H1 (cell line): ENCODE measurements at regions not wholly inside any gene's neighbourhood (a gene's known extent, or its start where the extent isn't known, plus 50 kb on each side); places are given as distances from the start of the nearest gene placed in this dataset.

ENCODE experiments used
- CTCF ChIA-PET: fragments of 300-600 bp; sonication (Branson Sonifier 250); formaldehyde crosslinking; loops from one replicate; lab custom pipeline; 2021; ENCODE audit not compliant: partially characterized antibody; lab: Charles Lee
- POLR2A ChIA-PET: fragments of 300-600 bp; sonication (Branson Sonifier 250); formaldehyde crosslinking; loops from one replicate; lab custom pipeline; 2021; ENCODE audit warnings: inconsistent platforms; ENCODE audit not compliant: partially characterized antibody; lab: Charles Lee
- DNase-seq, 2 experiments: peaks; one replicate each; pipeline versions ENCODE4 v3.0.0 to v3.0.0-alpha.2; 2010 to 2022; ENCODE audit warnings: low spot score in 2 of 2, low read depth in 1 of 2, mixed read lengths in 1 of 2
- FAIRE-seq: peaks from 2 replicates; lab custom pipeline; 2011; peaks lifted over from hg19 to GRCh38; lab: Jason Lieb, UNC
- H2AFZ ChIP-seq: 2 replicates; pipeline ENCODE4 v1.8.1; 2012; ENCODE audit warnings: low read length, inconsistent platforms
- H2AK5ac ChIP-seq: 2 replicates; pipeline ENCODE4 v1.6.1; 2013; ENCODE audit warnings: low read depth, low read length
- H2BK120ac ChIP-seq: replicated peaks from 2 replicates; pipeline ENCODE3; 2013; ENCODE audit warnings: low read depth, low read length, inconsistent platforms
- H2BK12ac ChIP-seq: 2 replicates; pipeline ENCODE4 v1.6.1; 2013; ENCODE audit warnings: low read depth, low read length
- H2BK15ac ChIP-seq: 2 replicates; pipeline ENCODE4 v1.6.1; 2013; ENCODE audit warnings: low read length
- H2BK20ac ChIP-seq: 2 replicates; pipeline ENCODE4 v1.6.1; 2013; ENCODE audit warnings: low read length
- H2BK5ac ChIP-seq: 2 replicates; pipeline ENCODE4 v1.6.1; 2013; ENCODE audit warnings: low read depth, low read length
- H3K14ac ChIP-seq: 2 replicates; pipeline ENCODE4 v1.6.1; 2013; ENCODE audit warnings: inconsistent platforms; ENCODE audit not compliant: insufficient read length
- H3K18ac ChIP-seq: 2 replicates; pipeline ENCODE4 v1.6.1; 2013; ENCODE audit warnings: low read length; ENCODE audit errors: extremely low read depth
- H3K23ac ChIP-seq: 2 replicates; pipeline ENCODE4 v1.6.1; 2013; ENCODE audit warnings: inconsistent platforms; ENCODE audit not compliant: insufficient read length
- H3K23me2 ChIP-seq: 2 replicates; pipeline ENCODE4 v1.6.1; 2013; ENCODE audit warnings: low read depth, low read length
- H3K27ac ChIP-seq: 2 replicates; pipeline ENCODE4 v1.6.1; 2011; ENCODE audit warnings: low read depth, low read length, inconsistent platforms
- H3K27me3 ChIP-seq, 4 experiments: replicated peaks in 1 of 4; 1 replicate in 1 of 4; 2 replicates in 3 of 4; pipeline versions ENCODE4 v1.6.1 to v1.8.1; 2011 to 2013; ENCODE audit warnings: low read length in 3 of 4, mild to moderate bottlenecking in 3 of 4, inconsistent platforms in 2 of 4, mixed read lengths in 2 of 4, moderate library complexity in 1 of 4; ENCODE audit not compliant: control insufficient read depth in 3 of 4, insufficient read depth in 3 of 4; ENCODE audit errors: extremely low read depth in 1 of 4
- H3K36me3 ChIP-seq, 4 experiments: 2 replicates each; pipeline versions ENCODE4 v1.6.1 to v1.8.1; 2011 to 2013; ENCODE audit warnings: mild to moderate bottlenecking in 4 of 4, low read length in 3 of 4, moderate library complexity in 2 of 4, control low read depth in 1 of 4, inconsistent platforms in 1 of 4; ENCODE audit not compliant: insufficient read depth in 4 of 4, control insufficient read depth in 2 of 4
- H3K4ac ChIP-seq: replicated peaks from 2 replicates; pipeline ENCODE3; 2013; ENCODE audit warnings: low read length, low read depth, mixed read lengths, inconsistent platforms; ENCODE audit not compliant: insufficient read length
- H3K4me1 ChIP-seq, 4 experiments: replicated peaks in 1 of 4; 1 replicate in 1 of 4; 2 replicates in 3 of 4; pipeline versions ENCODE4 v1.6.1 to v1.8.1; 2011 to 2013; ENCODE audit warnings: low read length in 3 of 4, inconsistent platforms in 2 of 4, mixed read lengths in 1 of 4; ENCODE audit not compliant: insufficient read depth in 4 of 4, control insufficient read depth in 3 of 4
- H3K4me2 ChIP-seq, 2 experiments: 2 replicates each; pipeline versions ENCODE4 v1.6.1 to v1.8.1; 2011 to 2013; ENCODE audit warnings: low read depth in 2 of 2, low read length in 2 of 2, control low read depth in 1 of 2, inconsistent platforms in 1 of 2, mild to moderate bottlenecking in 1 of 2; ENCODE audit not compliant: insufficient read depth in 1 of 2
- H3K4me3 ChIP-seq, 4 experiments: fragments of 200-600, 300-600 bp in 1 of 4; sonication (generic), shearing (Covaris generic), sonication (Bioruptor Twin) in 1 of 4; 2 replicates each; pipeline versions ENCODE4 v1.5.1 to v1.8.1; 2011 to 2016; ENCODE audit warnings: low read length in 4 of 4, low read depth in 3 of 4, control low read depth in 2 of 4, inconsistent platforms in 2 of 4, mild to moderate bottlenecking in 2 of 4, mixed read lengths in 1 of 4, moderate library complexity in 1 of 4; ENCODE audit not compliant: insufficient read depth in 2 of 4; ENCODE audit errors: extremely low read depth in 1 of 4
- H3K56ac ChIP-seq: replicated peaks from 2 replicates; pipeline ENCODE3; 2013; ENCODE audit warnings: low read depth, mild to moderate bottlenecking, mixed read lengths, low read length, inconsistent platforms; ENCODE audit not compliant: insufficient read length
- H3K79me1 ChIP-seq: 2 replicates; pipeline ENCODE4 v1.6.1; 2013; ENCODE audit warnings: low read depth, low read length, control low read depth
- H3K79me2 ChIP-seq, 2 experiments: 2 replicates each; pipeline versions ENCODE4 v1.6.1 to v1.8.1; 2012 to 2013; ENCODE audit warnings: low read length in 2 of 2, mild to moderate bottlenecking in 2 of 2, inconsistent platforms in 1 of 2; ENCODE audit not compliant: insufficient read depth in 2 of 2, control insufficient read depth in 1 of 2
- H3K9ac ChIP-seq, 4 experiments: replicated peaks in 1 of 4; 1 replicate in 1 of 4; 2 replicates in 3 of 4; pipeline versions ENCODE4 v1.6.1 to v1.8.1; 2011 to 2013; ENCODE audit warnings: low read depth in 3 of 4, low read length in 3 of 4, control low read depth in 2 of 4, mild to moderate bottlenecking in 2 of 4, moderate library complexity in 2 of 4, inconsistent platforms in 1 of 4; ENCODE audit errors: extremely low read depth in 1 of 4
- H3K9me3 ChIP-seq, 2 experiments: 2 replicates each; pipeline versions ENCODE4 v1.6.1 to v1.8.1; 2012 to 2013; ENCODE audit warnings: mild to moderate bottlenecking in 2 of 2, moderate library complexity in 2 of 2, control low read depth in 1 of 2, inconsistent platforms in 1 of 2, low read depth in 1 of 2, low read length in 1 of 2, mixed read lengths in 1 of 2; ENCODE audit not compliant: insufficient read depth in 2 of 2
- H4K20me1 ChIP-seq, 2 experiments: replicated peaks in 1 of 2; 2 replicates each; pipeline versions ENCODE3 to v1.8.1; 2011 to 2013; ENCODE audit warnings: inconsistent platforms in 2 of 2, low read length in 2 of 2, mild to moderate bottlenecking in 1 of 2; ENCODE audit not compliant: insufficient read depth in 2 of 2, control insufficient read depth in 1 of 2
- H4K5ac ChIP-seq: 2 replicates; pipeline ENCODE4 v1.6.1; 2013; ENCODE audit warnings: low read length, low read depth, mixed read lengths, inconsistent platforms; ENCODE audit not compliant: insufficient read length
- H4K8ac ChIP-seq: 2 replicates; pipeline ENCODE4 v1.8.0; 2013; ENCODE audit warnings: mild to moderate bottlenecking, moderate library complexity, low read length, inconsistent platforms; ENCODE audit not compliant: insufficient read depth; ENCODE audit errors: extremely low read depth
- H4K91ac ChIP-seq: replicated peaks from 2 replicates; pipeline ENCODE3; 2013; ENCODE audit warnings: low read length, mixed read lengths, inconsistent platforms; ENCODE audit not compliant: insufficient read length
- BCL11A ChIP-seq, 2 experiments: IDR thresholded peaks; one replicate each; pipeline ENCODE4 v1.6.1; 2011; ENCODE audit warnings: low read depth in 2 of 2, low read length in 2 of 2, mild to moderate bottlenecking in 2 of 2
- CEBPB ChIP-seq: IDR thresholded peaks from 2 replicates; pipeline ENCODE4 v1.6.1; 2012; ENCODE audit warnings: low read depth, low read length
- CTBP2 ChIP-seq: IDR thresholded peaks from 2 replicates; pipeline ENCODE4 v1.7.0; 2011; ENCODE audit warnings: borderline replicate concordance, mild to moderate bottlenecking, moderate library complexity, mixed read lengths, low read length; ENCODE audit not compliant: insufficient read depth, insufficient read length
- EGR1 ChIP-seq: IDR thresholded peaks from 2 replicates; pipeline ENCODE4 v1.6.1; 2011; ENCODE audit warnings: low read depth, low read length, borderline replicate concordance
- GABPA ChIP-seq: IDR thresholded peaks from 2 replicates; pipeline ENCODE4 v1.6.1; 2011; ENCODE audit warnings: mild to moderate bottlenecking, low read length, moderate library complexity, borderline replicate concordance; ENCODE audit not compliant: insufficient read depth
- JUND ChIP-seq: IDR thresholded peaks from 2 replicates; pipeline ENCODE4 v1.6.1; 2011; ENCODE audit warnings: mild to moderate bottlenecking, improper control_type of control experiment, low read length
- POLR2AphosphoS5 ChIP-seq: IDR thresholded peaks from 2 replicates; pipeline ENCODE4 v1.6.1; 2011; ENCODE audit warnings: low read depth, low read length
- POU5F1 ChIP-seq: IDR thresholded peaks from 2 replicates; pipeline ENCODE4 v1.6.1; 2011; ENCODE audit warnings: low read depth, mild to moderate bottlenecking, low read length, moderate library complexity
- RBBP5 ChIP-seq: IDR thresholded peaks from 2 replicates; pipeline ENCODE4 v1.7.1; 2012; ENCODE audit warnings: low read depth, mild to moderate bottlenecking, inconsistent platforms, low read length, moderate library complexity, borderline replicate concordance
- TAF7 ChIP-seq: optimal IDR thresholded peaks from 2 replicates; pipeline ENCODE3; 2011; ENCODE audit warnings: low read depth, mild to moderate bottlenecking, inconsistent platforms, low read length, moderate library complexity, borderline replicate concordance
- TEAD4 ChIP-seq: IDR thresholded peaks from 2 replicates; pipeline ENCODE4 v1.6.1; 2012; ENCODE audit warnings: low read depth, low read length, inconsistent platforms, mixed read lengths
- WGBS, 2 experiments: shearing (Covaris generic) in 1 of 2; methylation state at CpG; one replicate each; pipeline versions ENCODE4 v1.1.6 to v1.1.7; 2013 to 2015; ENCODE audit warnings: low lambda C conversion rate in 2 of 2, mixed read lengths in 2 of 2, inconsistent platforms in 1 of 2, low coverage in 1 of 2, missing lambda C conversion rate in 1 of 2; ENCODE audit not compliant: insufficient replicate concordance in 2 of 2, insufficient coverage in 1 of 2, insufficient read length in 1 of 2; ENCODE audit errors: extremely low coverage in 1 of 2, missing lambda C conversion rate in 1 of 2; 5-methylcytosine and 5-hydroxymethylcytosine counted together
- TF ChIP-seq, protein P1 (sequence below): IDR thresholded peaks from 2 replicates; pipeline ENCODE4 v1.6.1; 2012; ENCODE audit warnings: low read length, inconsistent platforms
- TF ChIP-seq, protein P2 (sequence below): IDR thresholded peaks from 2 replicates; pipeline ENCODE4 v1.6.1; 2011; ENCODE audit warnings: low read depth, mild to moderate bottlenecking, low read length; ENCODE audit not compliant: insufficient read depth

DNA sequence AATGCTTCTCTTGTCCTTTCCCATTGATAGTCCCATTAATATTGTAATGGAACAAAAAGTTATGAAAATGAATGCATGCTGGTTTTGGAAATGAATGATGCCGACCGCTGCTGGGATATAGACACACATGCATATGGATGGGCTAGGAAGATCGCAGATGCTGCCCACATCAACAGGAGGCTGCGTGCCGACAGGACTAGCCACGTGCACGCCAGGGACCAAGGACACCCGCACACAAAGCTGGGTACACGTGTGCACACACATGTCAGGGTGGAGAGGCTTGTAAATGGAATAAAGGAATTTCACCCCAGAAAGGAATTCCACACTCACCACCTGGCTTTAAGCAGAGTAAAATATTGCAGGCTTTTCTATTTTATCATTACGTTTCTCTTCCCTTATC is 153.8 kb upstream of the VASH1 start:
- FAIRE-seq: no peak
- POLR2A ChIA-PET: no interaction called here
- DNase-seq: no peak
- H2AFZ ChIP-seq: no peak overlapping the region
- no peak overlapping the region for H2AK5ac ChIP-seq
- no peak overlapping the region for H2BK120ac ChIP-seq
- H3K27me3 ChIP-seq: no peaks in the 10 kb centered on the region
- no peak overlapping the region for H3K4me3 ChIP-seq
- H3K9ac ChIP-seq: no peak overlapping the region
- peaks cover 0 to 5% (median 2%) of the 10 kb centered on the region in 4 experiments; a peak in 3 of 7 replicates for H3K4me1 ChIP-seq
- H3K14ac ChIP-seq: no peak overlapping the region
- no peaks in the 10 kb centered on the region for H3K79me2 ChIP-seq
- no peaks in the 10 kb centered on the region for H3K79me1 ChIP-seq
- H4K5ac ChIP-seq: no peak overlapping the region
- CTCF ChIA-PET: no interaction called here
- H3K23ac ChIP-seq: no peak overlapping the region
- no peak overlapping the region for H2BK12ac ChIP-seq
- no peaks in the 10 kb centered on the region for H3K36me3 ChIP-seq
- H2BK15ac ChIP-seq: no peak overlapping the region
- no peak overlapping the region for H3K27ac ChIP-seq
- no peak overlapping the region for H4K8ac ChIP-seq
- no peak overlapping the region for H3K18ac ChIP-seq
- no peak overlapping the region for H4K91ac ChIP-seq
- no peak overlapping the region for H2BK20ac ChIP-seq
- peaks cover 2% of the 10 kb centered on the region; the same call in 1 of the 2 replicates for H3K23me2 ChIP-seq
- H3K4ac ChIP-seq: no peak overlapping the region
- H3K56ac ChIP-seq: no peak overlapping the region
- H2BK5ac ChIP-seq: no peak overlapping the region
- 93% methylated on average over 10 of the region's 10 CpGs; no CpG with 5 or more reads in 1 of the 2 experiments for WGBS, 2 experiments
- no peaks in the 10 kb centered on the region for H4K20me1 ChIP-seq
- no peak overlapping the region for H3K4me2 ChIP-seq
- no peaks in the 10 kb centered on the region for H3K9me3 ChIP-seq
- TF ChIP-seq RBBP5: no peak
- TF ChIP-seq BCL11A (IDR thresholded peaks at IDR 0.05; ENCODE audit: low read depth in 2 of 2, low read length in 2 of 2): no peak
- TF ChIP-seq TAF7: no peak
- TF ChIP-seq GABPA: no peak
- TF ChIP-seq EGR1: no peak
- no peak for TF ChIP-seq POLR2AphosphoS5
- TF ChIP-seq CTBP2: no peak
- TF ChIP-seq, protein P1, sequence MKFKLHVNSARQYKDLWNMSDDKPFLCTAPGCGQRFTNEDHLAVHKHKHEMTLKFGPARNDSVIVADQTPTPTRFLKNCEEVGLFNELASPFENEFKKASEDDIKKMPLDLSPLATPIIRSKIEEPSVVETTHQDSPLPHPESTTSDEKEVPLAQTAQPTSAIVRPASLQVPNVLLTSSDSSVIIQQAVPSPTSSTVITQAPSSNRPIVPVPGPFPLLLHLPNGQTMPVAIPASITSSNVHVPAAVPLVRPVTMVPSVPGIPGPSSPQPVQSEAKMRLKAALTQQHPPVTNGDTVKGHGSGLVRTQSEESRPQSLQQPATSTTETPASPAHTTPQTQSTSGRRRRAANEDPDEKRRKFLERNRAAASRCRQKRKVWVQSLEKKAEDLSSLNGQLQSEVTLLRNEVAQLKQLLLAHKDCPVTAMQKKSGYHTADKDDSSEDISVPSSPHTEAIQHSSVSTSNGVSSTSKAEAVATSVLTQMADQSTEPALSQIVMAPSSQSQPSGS: no peak
- no peak for TF ChIP-seq TEAD4
- no peak for TF ChIP-seq JUND
- no peak for TF ChIP-seq CEBPB
- TF ChIP-seq POU5F1: no peak
- TF ChIP-seq, protein P2, sequence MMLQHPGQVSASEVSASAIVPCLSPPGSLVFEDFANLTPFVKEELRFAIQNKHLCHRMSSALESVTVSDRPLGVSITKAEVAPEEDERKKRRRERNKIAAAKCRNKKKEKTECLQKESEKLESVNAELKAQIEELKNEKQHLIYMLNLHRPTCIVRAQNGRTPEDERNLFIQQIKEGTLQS: no peak
